ENCODE measurements at regions not wholly inside any gene's neighbourhood (a gene's known extent, or its start where the extent isn't known, plus 50 kb on each side); places are given as distances from the start of the nearest gene placed in this dataset.

GRCh38 chr2:63661076-63661475 lies 72.3 kb downstream of the MDH1 start:
- TF ChIP-seq MXI1 (conservative IDR thresholded peaks at IDR 0.05; ENCODE audit: poor library complexity, severe bottlenecking) (no peak), EZH2 (IDR thresholded peaks at IDR 0.05; ENCODE audit: borderline replicate concordance, insufficient read depth, low read length, poor library complexity, severe bottlenecking) (no peak)

Data from neural cell (in vitro differentiated cells).